HG03558 (cell line): ENCODE measurements at regions not wholly inside any gene's neighbourhood (a gene's known extent, or its start where the extent isn't known, plus 50 kb on each side); places are given as distances from the start of the nearest gene placed in this dataset.
"Not testable (repeated sequence)": the region's sequence is repeated elsewhere in the genome, so short reads cannot be mapped to it uniquely, and the experiment has no call there.

ENCODE experiments used
- ATAC-seq: cut with Tn5 transposase; IDR thresholded peaks from one replicate; pipeline ENCODE4 v1.9.1; 2021; ENCODE audit warnings: moderate number of reproducible peaks; ENCODE audit not compliant: unreplicated experiment; ENCODE audit errors: extremely low read depth

GRCh38 chr2:65604246-65604645, 171.8 kb upstream of the SPRED2 start:
- ATAC-seq = no peak

GRCh38 chr2:65602603-65603235, 170.3 kb upstream of the SPRED2 start:
- no peak for ATAC-seq

- ATAC-seq = not testable (repeated sequence)
These were observed 168.5 kb upstream of the SPRED2 start for GRCh38 chr2:65600871-65601270.

- not testable (repeated sequence) for ATAC-seq
These were observed 168.0 kb upstream of the SPRED2 start for GRCh38 chr2:65600351-65600750.

DNA sequence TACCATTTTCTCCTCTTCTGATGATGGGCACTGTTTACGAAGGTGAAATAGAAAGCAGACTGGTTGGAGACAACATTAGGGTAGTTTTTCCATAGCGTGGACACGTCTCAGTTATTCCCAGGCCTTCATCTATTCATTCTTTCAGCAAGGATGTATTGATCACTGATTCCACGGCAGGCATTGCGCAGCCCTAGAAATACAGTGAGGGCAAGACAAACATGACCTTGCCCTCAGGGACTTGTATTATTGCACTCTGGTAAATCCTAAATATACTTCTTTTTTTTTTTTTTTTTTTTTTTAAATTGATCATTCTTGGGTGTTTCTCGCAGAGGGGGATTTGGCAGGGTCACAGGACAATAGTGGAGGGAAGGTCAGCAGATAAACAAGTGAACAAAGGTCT, 167.3 kb upstream of the SPRED2 start:
- ATAC-seq = no peak

- ATAC-seq = no peak
These were observed 166.6 kb upstream of the SPRED2 start for GRCh38 chr2:65598996-65599395.

DNA sequence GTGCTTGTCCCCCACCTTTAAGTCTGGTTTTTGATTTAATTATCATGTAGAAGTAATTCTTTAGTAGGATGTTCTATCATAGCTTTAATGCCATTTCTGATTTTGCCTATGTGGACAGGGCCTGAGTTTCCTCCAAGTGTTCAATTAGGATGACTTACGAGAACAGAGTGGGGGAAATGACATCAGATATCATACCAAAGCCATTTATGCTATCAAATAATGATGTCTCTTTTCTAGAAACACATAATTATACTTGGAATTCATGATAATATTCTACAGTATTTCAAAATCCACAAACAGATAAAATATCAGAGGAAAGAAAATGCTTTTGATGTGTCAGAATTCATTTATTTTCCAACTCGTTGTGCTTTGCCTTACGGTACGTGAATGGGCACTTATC, 165.9 kb upstream of the SPRED2 start:
- no peak for ATAC-seq

DNA sequence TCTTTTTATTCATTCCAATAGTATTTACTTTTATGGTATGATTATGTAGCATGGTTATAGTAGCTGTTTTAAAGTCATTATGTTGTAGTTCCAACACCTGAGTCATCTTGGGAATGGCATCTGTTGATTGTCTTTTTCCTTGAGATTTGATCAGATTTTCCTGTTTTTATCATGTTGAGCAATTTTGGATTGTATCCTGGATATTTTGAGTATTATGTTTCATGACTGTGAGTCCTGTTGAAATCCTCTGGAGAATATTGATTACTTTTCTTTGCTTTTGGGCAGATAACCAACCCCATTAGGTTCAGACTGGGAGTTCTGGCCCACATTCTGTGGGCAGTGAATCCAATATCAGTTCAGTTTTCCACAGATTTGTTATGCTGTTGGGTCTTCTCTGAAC, 163.2 kb upstream of the SPRED2 start:
- no peak for ATAC-seq

DNA sequence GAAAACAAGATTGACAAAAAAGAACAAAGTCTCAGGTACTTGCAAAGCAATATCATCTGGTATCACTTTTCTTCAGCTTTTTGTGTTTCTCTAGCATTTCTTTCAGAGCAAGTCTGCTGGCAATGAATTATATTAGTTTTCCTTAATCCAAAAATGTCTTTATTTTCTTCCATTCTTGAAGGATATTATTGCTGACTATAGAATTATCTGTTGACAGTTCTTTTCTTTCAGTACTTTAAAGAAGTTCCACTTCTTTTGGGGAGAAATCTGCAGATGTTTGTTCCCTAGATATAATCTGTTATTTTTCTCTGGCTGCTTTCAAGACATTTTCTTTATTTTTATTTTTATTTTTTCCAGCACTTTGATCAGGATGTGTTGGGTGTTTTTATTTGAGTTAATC, 161.8 kb upstream of the SPRED2 start:
- ATAC-seq = no peak

DNA sequence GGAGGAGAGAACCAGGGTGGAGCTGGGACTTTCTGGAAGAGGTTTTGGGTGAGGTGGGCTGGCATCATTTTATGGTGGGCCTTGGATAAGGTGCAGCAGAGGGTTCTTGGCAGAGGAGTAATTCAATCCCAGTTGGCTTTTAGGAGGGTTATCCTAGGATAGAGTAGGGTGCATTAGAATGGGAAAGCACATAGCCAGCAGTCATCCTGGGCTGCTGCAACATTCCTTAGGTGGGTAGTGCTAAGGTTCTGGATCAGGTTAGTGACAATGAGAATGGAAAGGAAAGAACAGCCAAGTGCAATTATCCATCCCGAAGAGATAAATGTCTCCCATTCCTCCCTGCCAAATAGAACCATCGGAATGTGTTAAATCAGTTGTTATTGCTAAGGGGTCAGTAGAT, 157.3 kb upstream of the SPRED2 start:
- ATAC-seq = no peak

DNA sequence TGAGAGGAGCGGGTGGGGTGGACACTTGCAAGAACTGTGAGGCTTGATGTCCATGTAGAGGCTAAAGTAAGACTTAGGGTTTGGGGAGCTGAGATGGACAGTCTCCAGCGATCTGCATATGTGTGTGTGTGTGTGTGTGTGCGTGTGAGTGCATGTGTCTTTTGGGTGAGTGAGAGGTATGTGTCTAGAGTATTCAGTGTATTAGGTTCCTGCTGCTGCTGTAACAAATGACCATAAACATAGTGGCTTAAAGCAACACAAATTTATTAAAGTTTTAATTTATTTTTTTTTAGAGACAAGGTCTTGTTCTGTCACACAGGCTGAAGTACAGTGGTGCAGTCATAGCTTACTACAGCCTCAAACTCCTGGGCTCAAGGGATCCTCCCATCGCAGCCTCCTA, 155.4 kb upstream of the SPRED2 start:
- no peak for ATAC-seq

DNA sequence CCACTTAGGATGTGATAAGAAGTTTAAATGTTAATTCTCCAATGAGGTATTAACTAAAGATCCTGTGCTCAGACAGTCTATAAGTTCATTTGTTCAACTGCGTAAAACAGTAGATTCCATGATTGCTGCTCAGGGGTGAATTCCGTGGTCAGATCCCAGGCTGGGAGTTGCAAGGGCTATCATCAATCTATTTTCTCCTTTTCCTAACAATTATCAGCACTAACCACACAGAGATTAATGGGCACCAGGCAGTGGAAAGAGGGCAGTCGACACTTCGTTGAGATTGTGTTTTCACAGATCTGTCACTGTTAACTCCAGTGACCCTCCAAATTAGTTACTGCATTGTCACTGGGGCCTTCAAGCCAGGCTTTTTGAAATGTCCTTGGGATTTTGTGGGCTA, 154.1 kb upstream of the SPRED2 start:
- ATAC-seq = no peak

- no peak for ATAC-seq
These were observed 150.7 kb upstream of the SPRED2 start for GRCh38 chr2:65583061-65583460.

DNA sequence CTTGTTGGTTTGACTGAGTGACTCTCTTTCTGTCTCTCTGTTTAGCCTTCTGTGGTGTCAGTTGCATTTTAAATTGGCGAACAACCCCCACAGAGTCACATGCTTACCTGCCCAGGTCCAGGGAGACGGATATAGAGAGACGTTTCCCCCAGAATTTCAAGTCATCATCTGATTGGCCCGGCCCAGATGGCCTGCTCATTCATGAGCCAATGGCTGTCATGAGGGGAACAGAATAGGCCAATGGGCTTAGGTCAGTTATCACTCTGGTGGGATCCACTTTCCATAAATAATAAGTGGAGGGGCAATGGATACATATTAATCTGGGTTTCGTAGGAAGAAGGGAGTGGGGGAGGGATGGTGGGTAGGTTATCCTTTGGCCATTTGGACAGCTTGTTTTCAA, 150.0 kb upstream of the SPRED2 start:
- ATAC-seq = no peak

GRCh38 chr2:65580824-65581223, 148.4 kb upstream of the SPRED2 start:
- no peak for ATAC-seq

DNA sequence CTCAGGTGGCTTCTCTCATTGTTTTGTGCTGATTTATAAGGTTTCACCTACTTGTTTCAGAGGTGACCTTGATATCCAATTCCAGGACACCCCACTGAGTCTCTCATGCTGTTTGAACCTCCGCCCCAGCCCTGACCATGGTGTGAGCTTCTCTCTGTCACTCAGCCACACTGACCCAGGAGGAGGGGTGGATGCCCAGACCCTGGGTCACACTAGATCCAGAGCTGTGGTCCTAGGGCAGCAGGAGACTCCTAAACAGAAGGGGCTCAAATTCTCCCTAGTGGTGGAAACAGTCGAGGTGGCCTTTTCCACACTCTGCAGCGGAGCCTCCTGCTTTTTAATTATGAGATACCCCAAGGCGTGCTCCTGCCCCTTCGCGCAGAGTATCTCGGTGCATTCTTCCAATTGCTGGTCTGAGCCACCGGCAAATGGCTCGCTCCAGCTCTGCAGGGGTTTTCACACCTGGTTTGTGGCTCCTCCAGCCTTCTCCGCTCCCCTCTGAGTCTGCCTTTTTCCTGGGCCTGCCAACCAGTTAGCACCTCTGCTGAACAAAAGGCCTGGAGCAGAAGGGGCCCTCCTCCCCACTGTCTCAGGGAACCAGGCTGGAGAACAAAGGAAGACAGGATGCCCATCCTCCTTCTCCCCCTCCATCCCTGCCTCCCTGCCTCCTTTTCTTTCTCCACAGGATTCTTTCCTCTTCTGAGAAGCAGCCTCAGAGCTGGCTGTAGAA, 147.3 kb upstream of the SPRED2 start:
- ATAC-seq = no peak

DNA sequence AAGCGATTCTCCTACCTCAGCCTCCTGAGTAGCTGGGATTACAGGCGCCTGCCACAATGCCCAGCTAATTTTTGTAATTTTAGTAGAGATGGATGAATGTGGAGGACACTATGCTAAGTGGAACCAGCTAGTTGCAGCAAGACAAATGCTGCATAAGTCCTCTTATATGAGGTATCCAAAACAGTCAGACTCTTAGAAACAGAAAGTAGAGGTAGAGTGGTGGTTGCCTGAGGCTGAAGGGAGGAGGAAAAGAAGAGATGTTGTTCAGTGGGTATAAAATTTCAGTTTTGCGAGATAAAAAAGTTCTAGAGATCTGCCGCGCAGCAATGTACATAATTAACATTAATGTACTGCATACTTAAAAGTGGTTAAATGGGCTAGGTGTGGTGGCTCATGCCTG, 145.3 kb upstream of the SPRED2 start:
- ATAC-seq = no peak

GRCh38 chr2:65576861-65577601, 144.6 kb upstream of the SPRED2 start:
- no peak for ATAC-seq

GRCh38 chr2:65576278-65576677, 143.9 kb upstream of the SPRED2 start:
- no peak for ATAC-seq

GRCh38 chr2:65574993-65575392, 142.6 kb upstream of the SPRED2 start:
- ATAC-seq = no peak

- not testable (repeated sequence) for ATAC-seq
These were observed 136.4 kb upstream of the SPRED2 start for GRCh38 chr2:65568656-65569440.
